HFFc6 (cell line): ENCODE measurements at regions not wholly inside any gene's neighbourhood (a gene's known extent, or its start where the extent isn't known, plus 50 kb on each side); places are given as distances from the start of the nearest gene placed in this dataset.

Source experiments
- DNase-seq: peaks from one replicate; pipeline ENCODE4 v3.0.0-alpha.2; 2018
- H3K27ac Mint-ChIP-seq: 2 replicates; pipeline ENCODE4 v1.8.0; 2020; ENCODE audit warnings: mild to moderate bottlenecking, mixed read lengths
- H3K27me3 Mint-ChIP-seq: 2 replicates; pipeline ENCODE4 v1.8.0; 2021; ENCODE audit warnings: mild to moderate bottlenecking, moderate library complexity, mixed read lengths; ENCODE audit not compliant: insufficient read depth
- H3K36me3 Mint-ChIP-seq: 2 replicates; pipeline ENCODE4 v1.8.0; 2021; ENCODE audit warnings: low read depth, mixed read lengths
- H3K4me1 Mint-ChIP-seq: 2 replicates; pipeline ENCODE4 v1.8.0; 2020; ENCODE audit warnings: low read depth, mixed read lengths
- H3K4me3 Mint-ChIP-seq: 2 replicates; pipeline ENCODE4 v1.8.0; 2020; ENCODE audit warnings: mild to moderate bottlenecking, moderate library complexity, mixed read lengths
- H3K9me3 Mint-ChIP-seq: 2 replicates; pipeline ENCODE4 v1.8.0; 2020; ENCODE audit warnings: mild to moderate bottlenecking, mixed read lengths
- TF ChIP-seq, protein P1 (sequence below): fragments of 200-600 bp; sonication (generic); IDR thresholded peaks from 2 replicates; pipeline ENCODE4 v1.5.0; 2021; ENCODE audit warnings: antibody characterized with exemption, mild to moderate bottlenecking

DNA sequence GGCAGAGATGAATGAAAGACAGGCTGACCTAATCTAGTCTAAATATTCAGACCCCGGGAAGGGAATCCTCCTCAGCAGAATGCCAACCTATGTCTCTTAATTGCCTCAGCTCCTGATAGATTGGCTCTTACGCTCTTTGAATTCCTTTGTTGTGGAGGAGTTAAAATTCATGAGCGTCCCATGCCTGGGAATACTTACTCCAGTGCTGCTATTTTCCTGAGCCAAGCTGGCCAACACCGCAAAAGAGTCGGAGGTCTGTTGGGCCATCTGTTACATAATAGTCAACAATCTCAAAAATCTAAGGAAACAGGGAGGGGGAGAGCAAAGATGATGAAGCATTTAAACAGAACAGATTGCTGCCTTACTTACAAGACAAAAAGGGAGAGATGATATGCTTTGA is 182.8 kb downstream of the ASCL1 start:
- H3K27ac Mint-ChIP-seq: no peak overlapping the region
- no peaks in the 10 kb centered on the region for H3K4me1 Mint-ChIP-seq
- no peak for DNase-seq
- TF ChIP-seq, protein P1, sequence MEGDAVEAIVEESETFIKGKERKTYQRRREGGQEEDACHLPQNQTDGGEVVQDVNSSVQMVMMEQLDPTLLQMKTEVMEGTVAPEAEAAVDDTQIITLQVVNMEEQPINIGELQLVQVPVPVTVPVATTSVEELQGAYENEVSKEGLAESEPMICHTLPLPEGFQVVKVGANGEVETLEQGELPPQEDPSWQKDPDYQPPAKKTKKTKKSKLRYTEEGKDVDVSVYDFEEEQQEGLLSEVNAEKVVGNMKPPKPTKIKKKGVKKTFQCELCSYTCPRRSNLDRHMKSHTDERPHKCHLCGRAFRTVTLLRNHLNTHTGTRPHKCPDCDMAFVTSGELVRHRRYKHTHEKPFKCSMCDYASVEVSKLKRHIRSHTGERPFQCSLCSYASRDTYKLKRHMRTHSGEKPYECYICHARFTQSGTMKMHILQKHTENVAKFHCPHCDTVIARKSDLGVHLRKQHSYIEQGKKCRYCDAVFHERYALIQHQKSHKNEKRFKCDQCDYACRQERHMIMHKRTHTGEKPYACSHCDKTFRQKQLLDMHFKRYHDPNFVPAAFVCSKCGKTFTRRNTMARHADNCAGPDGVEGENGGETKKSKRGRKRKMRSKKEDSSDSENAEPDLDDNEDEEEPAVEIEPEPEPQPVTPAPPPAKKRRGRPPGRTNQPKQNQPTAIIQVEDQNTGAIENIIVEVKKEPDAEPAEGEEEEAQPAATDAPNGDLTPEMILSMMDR: no peak
- H3K36me3 Mint-ChIP-seq: peaks cover 5% of the 10 kb centered on the region; the same call in 1 of the 2 replicates
- peaks cover 58% of the 10 kb centered on the region for H3K9me3 Mint-ChIP-seq
- H3K27me3 Mint-ChIP-seq: no peaks in the 10 kb centered on the region
- no peak overlapping the region for H3K4me3 Mint-ChIP-seq

DNA sequence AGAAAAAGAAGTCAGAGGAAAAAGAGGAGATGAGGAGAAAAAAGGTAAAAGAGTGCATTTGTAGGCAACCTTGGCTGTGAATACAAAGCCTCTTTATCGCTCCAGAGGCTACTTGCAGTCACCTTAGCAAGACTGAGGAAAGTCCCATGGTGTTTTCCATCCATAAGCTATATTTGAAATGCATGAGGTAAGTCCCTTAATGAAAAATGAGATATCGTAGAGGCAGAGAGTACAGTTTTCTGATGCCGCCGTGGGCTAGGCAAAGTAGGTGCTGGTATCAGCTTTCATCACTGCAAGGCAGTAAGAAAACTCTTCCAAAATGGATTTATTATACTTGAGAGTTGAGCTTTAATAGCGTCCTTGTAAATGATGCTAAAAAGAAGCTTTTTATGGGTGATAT is 186.8 kb downstream of the ASCL1 start:
- Mint-ChIP-seq H3K4me3 (no peak overlapping the region), H3K36me3 (peaks cover 5% of the 10 kb centered on the region; the same call in 1 of the 2 replicates), H3K27ac (no peak overlapping the region), H3K4me1 (no peaks in the 10 kb centered on the region), H3K27me3 (no peaks in the 10 kb centered on the region), H3K9me3 (peaks cover 47% of the 10 kb centered on the region)
- TF ChIP-seq, protein P1: no peak
- DNase-seq: no peak

DNA sequence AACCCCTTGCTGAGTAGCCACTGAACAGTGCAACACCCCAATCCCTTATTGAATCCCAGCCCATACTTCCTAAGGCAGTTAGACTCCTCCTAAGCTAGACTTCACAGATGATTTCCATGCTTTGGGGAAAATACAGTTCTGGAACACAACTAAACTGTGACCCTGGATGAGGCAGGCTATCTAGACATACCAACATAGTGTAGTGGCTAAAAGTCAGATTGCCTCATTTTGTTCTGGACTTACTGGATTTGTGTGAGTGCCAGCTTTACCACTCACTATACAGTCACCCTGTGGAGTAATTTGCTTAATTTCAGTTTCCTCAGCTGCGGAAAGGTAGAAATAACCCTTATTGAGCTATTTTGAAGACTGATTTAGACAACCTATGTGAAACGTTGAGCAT is 203.1 kb downstream of the ASCL1 start:
- Mint-ChIP-seq H3K36me3 (no peaks in the 10 kb centered on the region), H3K9me3 (peaks cover 70% of the 10 kb centered on the region), H3K27ac (no peak overlapping the region), H3K27me3 (no peaks in the 10 kb centered on the region), H3K4me3 (no peak overlapping the region), H3K4me1 (no peaks in the 10 kb centered on the region)
- no peak for DNase-seq
- TF ChIP-seq, protein P1: no peak

DNA sequence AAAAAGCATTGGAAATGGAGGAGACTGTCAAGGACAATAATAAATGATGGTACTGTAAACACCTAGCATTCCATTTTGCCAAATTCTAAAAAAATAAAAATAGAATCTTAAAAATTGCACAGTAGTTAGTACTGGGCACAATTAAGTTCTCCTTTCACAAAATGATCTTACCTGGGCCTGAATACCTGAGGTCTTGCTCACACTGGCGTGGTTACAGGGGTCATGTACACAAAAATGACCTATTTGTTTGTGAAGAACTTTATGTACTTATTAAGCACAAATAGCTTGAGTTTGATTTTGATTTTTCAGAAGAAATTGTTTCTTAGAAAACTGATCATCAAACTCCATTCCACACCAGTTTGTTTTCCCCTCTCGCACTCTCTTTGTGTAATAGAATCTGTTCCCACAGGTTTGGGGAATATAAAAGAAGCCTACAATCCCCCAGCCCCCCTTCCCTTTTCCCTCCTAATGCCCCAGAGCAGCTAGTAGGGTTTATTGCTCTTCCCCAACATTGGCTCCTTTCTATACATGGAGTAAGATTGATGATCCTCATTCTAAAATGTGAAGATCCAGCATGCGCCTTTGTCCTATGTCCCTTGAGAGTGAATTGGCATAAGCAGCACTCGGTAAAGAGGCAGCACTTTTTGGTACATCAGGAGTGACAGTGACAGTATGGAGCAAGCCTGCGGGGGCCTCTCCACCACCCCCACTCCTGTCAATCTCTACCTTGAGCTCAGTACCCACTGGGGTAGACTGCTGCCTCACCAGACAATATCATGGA is 204.3 kb downstream of the ASCL1 start:
- DNase-seq: no peak
- no peaks in the 10 kb centered on the region for H3K4me1 Mint-ChIP-seq

DNA sequence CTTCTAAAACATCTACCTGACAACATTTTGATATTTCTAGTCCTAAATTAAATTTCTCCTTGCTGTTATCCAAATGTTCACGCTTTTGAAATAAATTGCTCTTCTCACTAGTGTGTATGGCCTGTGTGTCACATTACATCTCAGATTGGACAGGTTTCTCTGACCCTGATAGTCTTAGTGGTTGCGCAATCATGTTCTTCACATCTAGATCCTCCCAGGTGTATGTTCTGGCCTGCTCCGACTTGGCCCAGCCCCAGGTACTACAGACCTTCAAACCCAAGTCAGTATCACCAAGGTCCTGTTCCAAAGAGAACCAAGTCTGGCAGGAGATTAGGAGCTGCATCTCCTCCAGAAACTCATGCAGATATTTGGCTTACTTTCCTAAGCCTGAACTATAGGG is 209.5 kb downstream of the ASCL1 start:
- H3K4me1 Mint-ChIP-seq: no peaks in the 10 kb centered on the region
- no peaks in the 10 kb centered on the region for H3K36me3 Mint-ChIP-seq
- no peak for DNase-seq
- H3K27ac Mint-ChIP-seq: no peak overlapping the region
- H3K27me3 Mint-ChIP-seq: no peaks in the 10 kb centered on the region
- H3K9me3 Mint-ChIP-seq: peaks cover 60% of the 10 kb centered on the region
- TF ChIP-seq, protein P1: no peak
- H3K4me3 Mint-ChIP-seq: no peak overlapping the region

More for the DNA sequence above, 204.3 kb downstream of the ASCL1 start:
- Mint-ChIP-seq H3K27ac (no peak overlapping the region), H3K36me3 (no peaks in the 10 kb centered on the region), H3K27me3 (no peaks in the 10 kb centered on the region), H3K4me3 (no peak overlapping the region), H3K9me3 (peaks cover 65% of the 10 kb centered on the region)
- TF ChIP-seq, protein P1: no peak
